SK-N-SH treated with all-trans-retinoic acid at 6 μM for 48 hours (cell line): ENCODE measurements at regions not wholly inside any gene's neighbourhood (a gene's known extent, or its start where the extent isn't known, plus 50 kb on each side); places are given as distances from the start of the nearest gene placed in this dataset.

Source experiments
- BACH2 ChIP-seq: fragments of 250-450 bp; sonication (Bioruptor Pico); IDR thresholded peaks from 2 replicates; pipeline ENCODE4 v1.9.0; 2021; ENCODE audit warnings: mild to moderate bottlenecking, borderline replicate concordance
- PPARA ChIP-seq: fragments of 250-450 bp; sonication (Bioruptor Pico); IDR thresholded peaks from 2 replicates; pipeline ENCODE4 v1.5.0; 2020; ENCODE audit warnings: mild to moderate bottlenecking, borderline replicate concordance
- ZFP30 ChIP-seq: fragments of 450-650 bp; formaldehyde crosslinking; IDR thresholded peaks from 2 replicates; pipeline ENCODE4 v1.5.0; 2022; ENCODE audit warnings: mild to moderate bottlenecking, moderate library complexity
- ZNF70 ChIP-seq: fragments of 450-650 bp; formaldehyde crosslinking; IDR thresholded peaks from 2 replicates; pipeline ENCODE4 v1.5.0; 2020; ENCODE audit warnings: mild to moderate bottlenecking, moderate library complexity
- ZNF8 ChIP-seq: fragments of 450-650 bp; formaldehyde crosslinking; IDR thresholded peaks from 2 replicates; pipeline ENCODE4 v1.5.0; 2020; ENCODE audit warnings: mild to moderate bottlenecking, moderate library complexity
- TF ChIP-seq, protein P1 (sequence below): fragments of 250-450 bp; sonication (Bioruptor Pico); IDR thresholded peaks from 2 replicates; pipeline ENCODE4 v1.5.1; 2021; ENCODE audit warnings: mild to moderate bottlenecking, moderate library complexity
- TF ChIP-seq, protein P2 (sequence below): fragments of 250-450 bp; sonication (Bioruptor Pico); IDR thresholded peaks from 2 replicates; pipeline ENCODE4 v1.5.1; 2020; ENCODE audit warnings: low read depth, mild to moderate bottlenecking, moderate library complexity

DNA sequence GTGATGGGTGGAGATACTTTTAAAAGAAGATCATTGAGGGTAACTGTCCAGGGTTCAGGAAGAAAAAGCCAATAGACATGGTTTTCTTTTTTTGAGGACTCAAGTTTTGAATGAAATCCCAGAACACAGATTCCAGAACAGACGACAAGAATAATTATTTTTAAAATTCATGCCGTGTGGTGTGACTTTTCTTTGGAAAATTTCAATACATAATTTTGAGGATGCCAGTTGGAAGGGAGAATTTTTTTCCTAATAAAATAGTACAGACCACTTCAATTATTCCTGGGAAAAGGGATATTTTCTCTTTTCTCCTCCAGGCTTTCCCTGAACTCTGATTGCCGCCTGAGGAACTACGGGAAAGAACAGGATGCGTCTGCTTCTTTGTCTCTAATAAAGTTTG is 951.4 kb downstream of the KCNMA1 start:
- no peak for TF ChIP-seq ZNF70
- TF ChIP-seq PPARA: no peak
- TF ChIP-seq ZFP30: no peak
- no peak for TF ChIP-seq BACH2 (CRISPR knock-in tag)
- TF ChIP-seq, protein P1, sequence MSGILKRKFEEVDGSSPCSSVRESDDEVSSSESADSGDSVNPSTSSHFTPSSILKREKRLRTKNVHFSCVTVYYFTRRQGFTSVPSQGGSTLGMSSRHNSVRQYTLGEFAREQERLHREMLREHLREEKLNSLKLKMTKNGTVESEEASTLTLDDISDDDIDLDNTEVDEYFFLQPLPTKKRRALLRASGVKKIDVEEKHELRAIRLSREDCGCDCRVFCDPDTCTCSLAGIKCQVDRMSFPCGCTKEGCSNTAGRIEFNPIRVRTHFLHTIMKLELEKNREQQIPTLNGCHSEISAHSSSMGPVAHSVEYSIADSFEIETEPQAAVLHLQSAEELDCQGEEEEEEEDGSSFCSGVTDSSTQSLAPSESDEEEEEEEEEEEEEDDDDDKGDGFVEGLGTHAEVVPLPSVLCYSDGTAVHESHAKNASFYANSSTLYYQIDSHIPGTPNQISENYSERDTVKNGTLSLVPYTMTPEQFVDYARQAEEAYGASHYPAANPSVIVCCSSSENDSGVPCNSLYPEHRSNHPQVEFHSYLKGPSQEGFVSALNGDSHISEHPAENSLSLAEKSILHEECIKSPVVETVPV: no peak
- TF ChIP-seq, protein P2, sequence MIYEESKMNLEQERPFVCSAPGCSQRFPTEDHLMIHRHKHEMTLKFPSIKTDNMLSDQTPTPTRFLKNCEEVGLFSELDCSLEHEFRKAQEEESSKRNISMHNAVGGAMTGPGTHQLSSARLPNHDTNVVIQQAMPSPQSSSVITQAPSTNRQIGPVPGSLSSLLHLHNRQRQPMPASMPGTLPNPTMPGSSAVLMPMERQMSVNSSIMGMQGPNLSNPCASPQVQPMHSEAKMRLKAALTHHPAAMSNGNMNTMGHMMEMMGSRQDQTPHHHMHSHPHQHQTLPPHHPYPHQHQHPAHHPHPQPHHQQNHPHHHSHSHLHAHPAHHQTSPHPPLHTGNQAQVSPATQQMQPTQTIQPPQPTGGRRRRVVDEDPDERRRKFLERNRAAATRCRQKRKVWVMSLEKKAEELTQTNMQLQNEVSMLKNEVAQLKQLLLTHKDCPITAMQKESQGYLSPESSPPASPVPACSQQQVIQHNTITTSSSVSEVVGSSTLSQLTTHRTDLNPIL (CRISPR knock-in tag): no peak
- no peak for TF ChIP-seq ZNF8 (CRISPR knock-in tag)
